Gastrocnemius medialis (tissue), 4 donors: ENCODE measurements at regions not wholly inside any gene's neighbourhood (a gene's known extent, or its start where the extent isn't known, plus 50 kb on each side); places are given as distances from the start of the nearest gene placed in this dataset.
"Not testable (repeated sequence)": the region's sequence is repeated elsewhere in the genome, so short reads cannot be mapped to it uniquely, and the experiment has no call there.

Experiments used
- POLR2A ChIP-seq, 2 donors: fragments of 450-650 bp; IDR thresholded peaks; one replicate each; pipeline ENCODE4 v1.6.1; 2017; ENCODE audit warnings: antibody characterized with exemption in 2 of 2, mild to moderate bottlenecking in 2 of 2, moderate library complexity in 2 of 2
- TF ChIP-seq, protein P1 (sequence below), 5 experiments: fragments of 450-650 bp in 3 of 5; fragments of 200-600 bp in 2 of 5; sonication (generic) in 2 of 5; IDR thresholded peaks in 4 of 5; conservative IDR thresholded peaks in 1 of 5; 1 replicate in 4 of 5; 2 replicates in 1 of 5; pipeline ENCODE4 v1.5.1; 2016 to 2019; ENCODE audit warnings: antibody characterized with exemption in 5 of 5, mild to moderate bottlenecking in 3 of 5, moderate library complexity in 3 of 5

DNA sequence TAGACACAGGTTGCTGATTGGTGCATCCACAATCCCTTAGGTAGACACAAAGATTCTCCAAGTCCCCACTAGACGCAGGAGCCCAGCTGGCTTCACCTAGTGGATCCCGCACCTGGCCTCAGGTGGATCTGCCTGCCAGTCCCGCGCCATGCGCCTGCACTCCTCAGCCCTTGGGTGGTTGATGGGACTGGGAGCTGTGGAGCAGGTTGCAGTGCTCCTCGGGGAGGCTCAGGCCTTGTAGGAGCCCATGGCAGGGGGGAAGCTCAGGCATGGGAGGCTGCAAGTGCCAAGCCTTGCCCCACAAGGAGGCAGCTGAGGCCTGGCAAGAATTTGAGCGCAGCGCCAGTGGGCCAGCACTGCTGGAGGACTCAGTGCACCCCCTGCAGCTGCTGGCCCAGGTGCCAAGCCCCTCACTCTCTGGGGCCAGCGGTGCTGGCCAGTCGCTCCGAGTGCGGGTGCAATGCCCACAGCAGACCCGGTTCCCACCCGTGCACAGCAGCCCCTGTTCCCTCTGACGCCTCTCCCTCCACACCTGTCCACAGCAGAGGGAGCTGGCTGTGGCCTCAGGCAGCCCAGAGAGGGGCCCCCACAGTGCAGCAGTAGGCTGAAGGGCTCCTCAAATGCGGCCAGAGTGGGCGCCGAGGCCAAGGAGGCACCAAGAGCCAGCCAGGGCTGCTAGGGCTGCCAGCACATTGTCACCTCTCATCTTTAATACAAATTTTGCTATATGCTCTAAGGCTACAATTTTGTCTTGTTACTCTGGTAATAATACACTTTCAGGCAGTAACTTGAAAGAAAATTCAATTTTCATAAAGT, 857.3 kb upstream of the TPTE start:
- TF ChIP-seq POLR2A (IDR thresholded peaks at IDR 0.05), result not testable (repeated sequence)
- TF ChIP-seq, protein P1, sequence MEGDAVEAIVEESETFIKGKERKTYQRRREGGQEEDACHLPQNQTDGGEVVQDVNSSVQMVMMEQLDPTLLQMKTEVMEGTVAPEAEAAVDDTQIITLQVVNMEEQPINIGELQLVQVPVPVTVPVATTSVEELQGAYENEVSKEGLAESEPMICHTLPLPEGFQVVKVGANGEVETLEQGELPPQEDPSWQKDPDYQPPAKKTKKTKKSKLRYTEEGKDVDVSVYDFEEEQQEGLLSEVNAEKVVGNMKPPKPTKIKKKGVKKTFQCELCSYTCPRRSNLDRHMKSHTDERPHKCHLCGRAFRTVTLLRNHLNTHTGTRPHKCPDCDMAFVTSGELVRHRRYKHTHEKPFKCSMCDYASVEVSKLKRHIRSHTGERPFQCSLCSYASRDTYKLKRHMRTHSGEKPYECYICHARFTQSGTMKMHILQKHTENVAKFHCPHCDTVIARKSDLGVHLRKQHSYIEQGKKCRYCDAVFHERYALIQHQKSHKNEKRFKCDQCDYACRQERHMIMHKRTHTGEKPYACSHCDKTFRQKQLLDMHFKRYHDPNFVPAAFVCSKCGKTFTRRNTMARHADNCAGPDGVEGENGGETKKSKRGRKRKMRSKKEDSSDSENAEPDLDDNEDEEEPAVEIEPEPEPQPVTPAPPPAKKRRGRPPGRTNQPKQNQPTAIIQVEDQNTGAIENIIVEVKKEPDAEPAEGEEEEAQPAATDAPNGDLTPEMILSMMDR (IDR thresholded peaks at IDR 0.05 in 4 of 5, conservative IDR thresholded peaks at IDR 0.05 in 1 of 5), result not testable (repeated sequence)
